ENCODE measurements at regions not wholly inside any gene's neighbourhood (a gene's known extent, or its start where the extent isn't known, plus 50 kb on each side); places are given as distances from the start of the nearest gene placed in this dataset.

DNA sequence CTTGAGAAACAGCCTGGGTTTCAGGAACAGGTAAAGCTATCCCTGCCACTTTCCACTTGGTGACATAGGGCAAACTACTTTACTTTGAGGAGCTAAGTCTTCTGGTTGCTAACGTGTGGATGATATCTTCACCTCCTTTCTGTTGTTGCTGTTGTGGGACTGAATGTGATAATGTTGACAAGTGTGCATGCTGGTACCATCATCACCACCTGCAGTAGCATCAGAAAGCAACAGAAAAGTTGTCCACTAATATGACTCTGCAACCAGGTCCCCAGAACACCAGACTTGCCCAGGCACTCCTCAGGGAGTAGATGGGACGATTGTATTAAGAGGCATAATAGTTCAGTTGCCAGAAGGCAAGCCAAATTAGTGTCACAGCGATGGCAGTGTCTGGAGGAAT is 203.2 kb upstream of the MCTP2 start:
- no peaks in the 10 kb centered on the region for H3K9me2 ChIP-seq (ENCODE audit: insufficient read depth)
- intact Hi-C loops (cut with micrococcal nuclease): no loop called here
- H3K9ac ChIP-seq (ENCODE audit: low read length): no peak overlapping the region
- no peaks in the 10 kb centered on the region for H3K9me3 ChIP-seq (ENCODE audit: control insufficient read depth in 1 of 2, insufficient read depth in 1 of 2, low read depth in 1 of 2, low read length in 2 of 2)
- no peaks in the 10 kb centered on the region for H3K79me2 ChIP-seq (ENCODE audit: insufficient read depth, low read length)
- no peaks in the 10 kb centered on the region for H3K4me1 ChIP-seq (ENCODE audit: control insufficient read depth in 1 of 2, insufficient read depth in 2 of 2, low read length in 2 of 2)
- H2AFZ ChIP-seq (ENCODE audit: low read depth, low read length, poor library complexity, severe bottlenecking): no peak overlapping the region
- no peaks in the 10 kb centered on the region for H4K20me1 ChIP-seq (ENCODE audit: insufficient read depth)
- H3K4me2 ChIP-seq (ENCODE audit: low read length): no peak overlapping the region
- H3K36me3 ChIP-seq (ENCODE audit: control insufficient read depth in 1 of 2, insufficient read depth in 2 of 2, low read length in 2 of 2): no peaks in the 10 kb centered on the region
- no peak overlapping the region for H3K27ac ChIP-seq (ENCODE audit: low read depth, low read length)
- POLR2A ChIA-PET: no interaction called here
- no TSS peak for BruUV-seq (replicated peaks)
- TF ChIP-seq FOSL1 (IDR thresholded peaks at IDR 0.05; ENCODE audit: low read depth) (no peak), CBX3 (IDR thresholded peaks at IDR 0.05; ENCODE audit: low read depth) (no peak), SRF (IDR thresholded peaks at IDR 0.05; ENCODE audit: low read depth) (no peak), ZNF274 (IDR thresholded peaks at IDR 0.05; ENCODE audit: low read depth, low read length) (no peak), TCF7L2 (IDR thresholded peaks at IDR 0.05; ENCODE audit: borderline replicate concordance, extremely low read depth, insufficient read depth, insufficient read length) (no peak), ELF1 (IDR thresholded peaks at IDR 0.05; ENCODE audit: borderline replicate concordance, low read depth) (no peak), POLR2A (IDR thresholded peaks at IDR 0.05; ENCODE audit: borderline replicate concordance, extremely low read depth, insufficient read depth, insufficient read length) (no peak), EZH2phosphoT487 (IDR thresholded peaks at IDR 0.05; ENCODE audit: borderline replicate concordance) (no peak), SP1 (IDR thresholded peaks at IDR 0.05; ENCODE audit: low read depth) (no peak), SIN3A (IDR thresholded peaks at IDR 0.05; ENCODE audit: low read depth) (no peak), POLR2AphosphoS5 (IDR thresholded peaks at IDR 0.05; ENCODE audit: low read depth, low read length) (no peak)
- TF ChIP-seq, protein P1, sequence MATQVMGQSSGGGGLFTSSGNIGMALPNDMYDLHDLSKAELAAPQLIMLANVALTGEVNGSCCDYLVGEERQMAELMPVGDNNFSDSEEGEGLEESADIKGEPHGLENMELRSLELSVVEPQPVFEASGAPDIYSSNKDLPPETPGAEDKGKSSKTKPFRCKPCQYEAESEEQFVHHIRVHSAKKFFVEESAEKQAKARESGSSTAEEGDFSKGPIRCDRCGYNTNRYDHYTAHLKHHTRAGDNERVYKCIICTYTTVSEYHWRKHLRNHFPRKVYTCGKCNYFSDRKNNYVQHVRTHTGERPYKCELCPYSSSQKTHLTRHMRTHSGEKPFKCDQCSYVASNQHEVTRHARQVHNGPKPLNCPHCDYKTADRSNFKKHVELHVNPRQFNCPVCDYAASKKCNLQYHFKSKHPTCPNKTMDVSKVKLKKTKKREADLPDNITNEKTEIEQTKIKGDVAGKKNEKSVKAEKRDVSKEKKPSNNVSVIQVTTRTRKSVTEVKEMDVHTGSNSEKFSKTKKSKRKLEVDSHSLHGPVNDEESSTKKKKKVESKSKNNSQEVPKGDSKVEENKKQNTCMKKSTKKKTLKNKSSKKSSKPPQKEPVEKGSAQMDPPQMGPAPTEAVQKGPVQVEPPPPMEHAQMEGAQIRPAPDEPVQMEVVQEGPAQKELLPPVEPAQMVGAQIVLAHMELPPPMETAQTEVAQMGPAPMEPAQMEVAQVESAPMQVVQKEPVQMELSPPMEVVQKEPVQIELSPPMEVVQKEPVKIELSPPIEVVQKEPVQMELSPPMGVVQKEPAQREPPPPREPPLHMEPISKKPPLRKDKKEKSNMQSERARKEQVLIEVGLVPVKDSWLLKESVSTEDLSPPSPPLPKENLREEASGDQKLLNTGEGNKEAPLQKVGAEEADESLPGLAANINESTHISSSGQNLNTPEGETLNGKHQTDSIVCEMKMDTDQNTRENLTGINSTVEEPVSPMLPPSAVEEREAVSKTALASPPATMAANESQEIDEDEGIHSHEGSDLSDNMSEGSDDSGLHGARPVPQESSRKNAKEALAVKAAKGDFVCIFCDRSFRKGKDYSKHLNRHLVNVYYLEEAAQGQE (IDR thresholded peaks at IDR 0.05; ENCODE audit: low read depth): no peak
- TF ChIP-seq, protein P2, sequence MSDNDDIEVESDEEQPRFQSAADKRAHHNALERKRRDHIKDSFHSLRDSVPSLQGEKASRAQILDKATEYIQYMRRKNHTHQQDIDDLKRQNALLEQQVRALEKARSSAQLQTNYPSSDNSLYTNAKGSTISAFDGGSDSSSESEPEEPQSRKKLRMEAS (IDR thresholded peaks at IDR 0.05): no peak
- TF ChIP-seq, protein P3, sequence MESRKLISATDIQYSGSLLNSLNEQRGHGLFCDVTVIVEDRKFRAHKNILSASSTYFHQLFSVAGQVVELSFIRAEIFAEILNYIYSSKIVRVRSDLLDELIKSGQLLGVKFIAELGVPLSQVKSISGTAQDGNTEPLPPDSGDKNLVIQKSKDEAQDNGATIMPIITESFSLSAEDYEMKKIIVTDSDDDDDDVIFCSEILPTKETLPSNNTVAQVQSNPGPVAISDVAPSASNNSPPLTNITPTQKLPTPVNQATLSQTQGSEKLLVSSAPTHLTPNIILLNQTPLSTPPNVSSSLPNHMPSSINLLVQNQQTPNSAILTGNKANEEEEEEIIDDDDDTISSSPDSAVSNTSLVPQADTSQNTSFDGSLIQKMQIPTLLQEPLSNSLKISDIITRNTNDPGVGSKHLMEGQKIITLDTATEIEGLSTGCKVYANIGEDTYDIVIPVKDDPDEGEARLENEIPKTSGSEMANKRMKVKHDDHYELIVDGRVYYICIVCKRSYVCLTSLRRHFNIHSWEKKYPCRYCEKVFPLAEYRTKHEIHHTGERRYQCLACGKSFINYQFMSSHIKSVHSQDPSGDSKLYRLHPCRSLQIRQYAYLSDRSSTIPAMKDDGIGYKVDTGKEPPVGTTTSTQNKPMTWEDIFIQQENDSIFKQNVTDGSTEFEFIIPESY (IDR thresholded peaks at IDR 0.05; ENCODE audit: extremely low read depth, insufficient replicate concordance, low read length): no peak
- TF ChIP-seq, protein P4, sequence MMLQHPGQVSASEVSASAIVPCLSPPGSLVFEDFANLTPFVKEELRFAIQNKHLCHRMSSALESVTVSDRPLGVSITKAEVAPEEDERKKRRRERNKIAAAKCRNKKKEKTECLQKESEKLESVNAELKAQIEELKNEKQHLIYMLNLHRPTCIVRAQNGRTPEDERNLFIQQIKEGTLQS (IDR thresholded peaks at IDR 0.05): no peak
- CTCF ChIA-PET: no interaction called here
- DNase-seq (ENCODE audit: low read depth, low spot score) (no peak), ATAC-seq (no peak)
- peaks cover 8% of the 10 kb centered on the region; the same call in 1 of the 2 replicates for H3K27me3 ChIP-seq (ENCODE audit: insufficient read depth, low read length)
- RAD21 ChIA-PET (ENCODE audit: low non-redundant PET in 1 of 2, low total read pairs in 2 of 2, uncharacterized antibody in 2 of 2, unreplicated experiment in 2 of 2): no interaction called here
- no peak overlapping the region for H3K4me3 ChIP-seq (replicated peaks in 1 of 2; ENCODE audit: low read depth in 1 of 2, low read length in 2 of 2)
